Occipital lobe (tissue), 1 donor: ENCODE measurements at regions not wholly inside any gene's neighbourhood (a gene's known extent, or its start where the extent isn't known, plus 50 kb on each side); places are given as distances from the start of the nearest gene placed in this dataset.

Experiments used
- DNase-seq: peaks from one replicate; lab custom pipeline; 2025; lab: John Stamatoyannopoulos, UW

- no peak for DNase-seq
Measured at GRCh38 chr3:72145506-72146380, 360.8 kb upstream of the PROK2 start.

GRCh38 chr3:72144773-72145505, 360.0 kb upstream of the PROK2 start:
- DNase-seq, result no peak

DNA sequence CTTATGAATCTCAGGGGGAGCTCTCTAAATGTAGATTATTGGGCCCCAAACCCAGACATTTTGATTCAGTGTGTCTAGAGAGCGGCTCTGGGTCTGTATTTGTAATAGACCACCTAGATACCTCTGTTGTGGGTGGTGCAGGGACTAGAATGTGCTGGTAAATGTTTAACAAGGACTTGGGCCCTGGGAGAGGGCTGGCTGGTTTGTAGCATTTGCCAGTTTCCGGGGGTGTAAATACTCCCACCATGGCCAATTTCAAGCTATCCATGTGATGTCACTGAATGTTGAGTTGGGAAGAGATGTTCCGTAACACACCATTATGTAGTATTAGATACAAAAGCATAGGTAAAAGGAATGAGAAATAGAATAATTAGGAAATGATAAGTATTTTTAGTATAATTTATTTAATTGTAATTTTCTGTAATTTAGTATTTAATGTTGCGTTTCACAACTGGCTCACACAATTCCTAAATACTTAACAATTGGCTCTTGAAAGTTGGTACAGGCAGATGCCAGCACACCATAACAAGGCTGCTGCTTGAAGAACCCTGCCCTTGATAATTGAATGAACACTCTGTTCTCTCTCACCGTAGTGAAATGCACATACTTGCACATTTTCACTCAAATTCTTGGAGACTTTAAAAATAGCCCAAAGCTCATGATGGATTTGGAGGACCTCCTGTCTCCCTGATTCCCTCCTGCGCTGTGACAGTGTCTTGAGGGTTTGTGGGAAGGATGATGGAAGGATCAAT, 359.2 kb upstream of the PROK2 start:
- no peak for DNase-seq

DNA sequence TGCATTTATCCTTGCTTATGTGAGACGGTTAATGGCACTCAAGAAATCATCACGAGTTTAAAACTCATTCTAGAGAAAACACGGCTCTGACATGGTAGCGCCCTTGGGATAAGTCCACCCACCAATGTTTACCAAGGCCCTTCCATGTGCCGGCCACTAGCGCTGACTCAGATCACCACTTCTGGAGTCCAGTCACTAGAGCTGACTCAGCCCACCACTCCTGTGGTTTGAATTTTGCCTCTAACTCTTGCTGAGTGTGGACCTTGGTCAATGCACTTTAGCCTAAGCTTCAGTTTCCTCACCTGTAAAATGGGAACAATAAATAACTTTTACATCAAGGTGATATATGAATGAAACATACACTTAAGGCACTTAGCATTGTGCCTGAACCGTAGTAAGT, 358.4 kb upstream of the PROK2 start:
- no peak for DNase-seq

DNA sequence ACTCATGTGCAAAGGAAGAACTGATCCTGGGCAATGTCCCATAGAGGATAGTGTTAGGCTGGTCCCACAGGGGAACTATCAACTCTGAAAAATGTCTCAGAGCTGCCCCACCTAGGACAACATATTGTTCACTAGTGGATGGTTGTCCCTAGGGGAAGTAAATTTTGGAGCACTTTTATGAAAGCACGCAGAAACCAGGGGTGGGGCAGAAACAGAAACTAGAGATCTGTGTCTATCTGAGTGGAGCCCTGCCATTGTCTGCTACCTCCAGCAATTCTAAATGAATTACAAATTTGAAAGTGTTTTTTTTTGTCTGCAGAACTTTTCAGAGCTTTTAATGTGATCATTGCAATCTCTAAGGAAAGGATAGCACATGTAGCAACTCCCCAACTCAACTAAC, 357.1 kb upstream of the PROK2 start:
- DNase-seq, result no peak

- no peak for DNase-seq
Measured at GRCh38 chr3:72141264-72141663, 356.3 kb upstream of the PROK2 start.

- no peak for DNase-seq
Measured at GRCh38 chr3:72139316-72139715, 354.4 kb upstream of the PROK2 start.

DNA sequence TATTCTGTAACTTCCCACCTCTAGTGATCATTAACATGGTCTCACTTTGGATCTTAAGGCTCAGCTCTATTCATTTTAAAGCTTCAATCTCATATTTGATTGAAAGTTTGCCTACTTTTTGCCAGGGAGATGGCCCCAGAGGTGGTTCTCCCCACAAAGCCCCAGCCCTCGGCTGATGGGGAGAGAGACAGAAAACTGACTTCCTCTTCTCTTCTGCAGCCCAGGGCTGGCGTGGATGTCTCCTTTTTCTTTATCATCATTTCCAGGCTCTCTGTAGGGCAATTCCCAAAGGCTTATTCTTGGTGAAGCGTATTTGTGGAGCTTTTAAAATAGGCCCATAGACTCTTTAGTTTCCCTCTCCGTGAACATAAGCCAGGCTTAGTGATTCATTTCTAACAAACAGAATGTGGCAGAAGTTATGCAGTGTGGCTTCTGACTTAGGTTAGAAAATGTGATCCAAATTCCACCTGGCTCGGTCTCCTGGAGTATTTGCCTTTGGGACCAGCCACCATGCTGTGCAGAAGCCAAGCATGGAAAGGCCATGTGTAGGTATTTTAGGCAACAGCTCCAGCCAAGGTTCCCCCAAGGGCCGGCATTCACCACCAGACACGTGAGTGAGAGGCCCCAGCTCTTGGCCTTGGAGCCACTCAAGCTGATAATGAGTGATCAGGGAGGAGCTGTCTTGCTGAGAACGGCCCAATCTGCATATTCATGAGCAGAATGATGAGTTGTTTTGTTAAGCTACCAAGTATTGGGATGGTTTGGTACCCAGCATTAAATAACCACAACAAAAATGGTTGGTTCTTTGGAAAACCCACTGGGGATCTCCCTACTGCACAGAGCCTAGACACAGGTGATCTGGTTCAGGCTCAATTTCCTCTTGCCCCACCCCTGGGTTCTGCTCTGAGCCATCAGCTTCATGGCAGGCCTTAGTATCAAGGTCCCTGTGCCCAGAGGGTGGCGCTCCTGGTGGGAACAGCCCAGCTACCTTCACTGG, 353.2 kb upstream of the PROK2 start:
- DNase-seq, result no peak

- no peak for DNase-seq
Measured at GRCh38 chr3:72135636-72136035, 350.7 kb upstream of the PROK2 start.

DNA sequence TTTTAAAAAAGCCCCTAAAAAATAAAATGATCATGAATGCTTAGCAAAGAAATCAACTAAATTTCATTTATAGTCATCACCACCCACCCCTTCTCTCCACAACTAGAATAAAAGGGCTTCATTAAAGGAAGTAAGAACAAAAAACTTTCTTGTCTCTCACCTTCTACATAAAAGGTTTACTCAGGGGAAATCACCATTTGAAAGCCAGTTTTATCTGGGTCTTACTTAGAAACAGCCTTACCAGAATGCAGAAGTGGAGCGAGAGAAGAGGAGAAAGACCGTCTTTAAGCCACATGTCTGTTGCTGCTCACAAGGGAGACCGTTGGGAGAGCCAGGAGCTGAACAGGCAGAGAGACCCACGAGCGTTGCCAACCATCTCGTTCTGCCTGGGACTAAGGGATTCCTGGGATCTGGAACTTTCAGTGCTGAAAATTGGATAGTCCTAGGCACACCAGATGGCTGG, 350.1 kb upstream of the PROK2 start:
- no peak for DNase-seq

DNA sequence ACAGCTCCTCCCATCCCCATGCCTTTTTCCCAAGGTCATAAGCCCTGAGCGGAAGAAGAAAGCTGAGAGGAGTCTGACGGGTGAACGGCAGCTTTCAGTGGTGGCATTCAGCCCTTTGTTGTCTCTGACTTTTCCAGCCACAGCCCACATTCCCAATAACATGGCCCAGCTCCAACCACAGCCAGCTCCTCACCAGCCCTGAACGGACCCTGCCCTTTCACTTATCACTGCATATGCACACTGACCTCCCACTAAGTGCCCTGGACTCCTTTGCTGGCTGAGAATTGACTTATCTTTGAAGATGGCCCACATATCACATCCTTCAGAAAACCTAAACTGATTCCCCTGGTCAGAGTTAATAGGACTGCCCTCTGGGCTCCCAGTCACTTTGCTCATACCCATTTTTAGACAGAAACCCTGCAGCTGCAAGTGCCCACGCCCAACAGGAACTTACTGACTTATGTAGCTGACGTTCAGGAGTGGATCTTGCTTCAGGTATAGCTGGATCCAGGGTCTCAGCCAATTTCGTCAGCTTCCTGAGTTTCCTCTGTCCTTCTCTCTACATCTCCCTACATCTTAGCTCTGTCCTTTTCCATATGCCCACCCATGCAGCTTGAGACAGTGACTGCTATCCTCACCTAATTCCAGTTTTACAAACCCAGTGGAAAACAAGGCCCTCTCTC, 348.5 kb upstream of the PROK2 start:
- no peak for DNase-seq

DNA sequence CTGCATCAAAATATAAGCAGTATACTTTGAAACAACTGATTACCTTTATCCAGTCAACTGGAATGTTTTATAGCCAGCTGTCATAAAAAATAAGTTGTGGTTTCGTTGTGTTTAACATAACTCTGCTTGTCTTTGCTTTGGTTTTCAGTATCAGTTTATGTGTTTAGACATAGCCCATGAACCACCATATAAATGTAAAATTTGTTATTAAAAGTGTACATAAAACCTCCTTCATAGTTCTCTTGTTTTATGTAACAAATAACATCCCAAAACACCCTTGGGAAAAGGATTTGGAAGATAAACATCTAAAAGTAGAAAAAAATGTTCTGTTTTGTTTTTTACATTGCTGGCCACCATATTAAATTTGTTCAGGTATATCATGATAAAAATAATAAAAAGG, 347.0 kb upstream of the PROK2 start:
- no peak for DNase-seq

- no peak for DNase-seq
Measured at GRCh38 chr3:72130565-72130964, 345.6 kb upstream of the PROK2 start.

GRCh38 chr3:72129501-72130094, 344.6 kb upstream of the PROK2 start:
- no peak for DNase-seq

- DNase-seq, result no peak
Measured at GRCh38 chr3:72128921-72129320, 344.0 kb upstream of the PROK2 start.

GRCh38 chr3:72127844-72128243, 342.9 kb upstream of the PROK2 start:
- DNase-seq, result no peak

GRCh38 chr3:72127224-72127612, 342.3 kb upstream of the PROK2 start:
- DNase-seq, result no peak

DNA sequence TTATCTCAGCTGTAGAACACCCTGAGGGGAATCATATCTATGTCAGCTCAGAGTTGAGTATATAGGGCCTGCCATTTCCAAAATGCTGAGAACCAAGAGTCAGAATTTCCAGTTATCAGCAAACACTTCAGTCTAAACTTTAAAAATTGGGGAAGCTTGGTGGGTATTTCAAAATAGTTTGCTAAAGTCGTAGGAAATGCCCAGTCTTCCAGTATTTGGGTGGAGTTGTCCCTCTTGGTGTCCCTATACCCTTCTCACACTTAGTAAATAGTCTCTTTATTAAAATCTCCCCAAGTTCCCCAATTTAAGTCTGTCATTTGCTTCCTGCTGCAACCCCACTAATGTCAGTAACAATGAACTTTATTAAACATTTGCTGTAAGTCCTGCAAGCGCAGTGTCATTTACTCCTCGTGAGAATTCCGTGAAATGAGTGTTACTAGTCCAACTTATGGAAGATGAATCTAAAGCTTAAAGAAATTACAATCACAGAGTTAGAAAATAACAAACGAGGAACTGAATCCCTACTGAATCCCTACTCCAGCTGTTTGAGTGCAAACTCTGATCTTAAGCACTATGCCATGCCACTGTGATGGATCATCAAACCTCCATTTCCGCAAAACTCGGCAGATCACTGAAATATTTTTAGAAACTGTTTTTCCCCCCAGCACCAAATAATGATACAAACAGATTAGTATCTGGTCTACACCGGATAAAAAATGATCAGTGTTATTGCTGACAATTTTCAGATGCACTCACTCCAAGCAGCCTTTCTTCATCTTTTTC, 341.7 kb upstream of the PROK2 start:
- DNase-seq, result no peak

- DNase-seq, result no peak
Measured at GRCh38 chr3:72123908-72124441, 339.0 kb upstream of the PROK2 start.
